HepG2 (cell line): ENCODE measurements at regions not wholly inside any gene's neighbourhood (a gene's known extent, or its start where the extent isn't known, plus 50 kb on each side); places are given as distances from the start of the nearest gene placed in this dataset.

Experiments
- ATAC-seq: fragments of 200-7000 bp; cut with Tn5 transposase; 3 replicates; pipeline ENCODE4 v1.9.1; 2020; ENCODE audit warnings: mild to moderate bottlenecking, moderate library complexity
- BruUV-seq: library from RNA; stranded (reverse); fragments of 400-500 nt; replicated peaks from 2 replicates; lab custom pipeline; 2021; lab: Mats Ljungman, UMichigan
- CTCF ChIA-PET: fragments of 300-600 bp; formaldehyde crosslinking; extraction: SDS; loops from one replicate; lab custom pipeline; 2021; ENCODE audit warnings: low total read pairs, inconsistent platforms, low intra/inter-chr PET ratio; lab: Yijun Ruan, JAX
- POLR2A ChIA-PET: fragments of 350-600 bp; sonication (Branson Sonifier 250); formaldehyde crosslinking; loops from one replicate; lab custom pipeline; 2020; ENCODE audit warnings: antibody characterized with exemption, inconsistent platforms; lab: Yijun Ruan, JAX
- DNase-seq: peaks from one replicate; pipeline ENCODE4 v3.0.0-alpha.2; 2015; ENCODE audit warnings: low spot score
- FAIRE-seq: peaks from 3 replicates; lab custom pipeline; 2011; peaks lifted over from hg19 to GRCh38; lab: Jason Lieb, UNC
- H2AFZ ChIP-seq: one replicate; pipeline ENCODE4 v1.6.1; 2011; ENCODE audit warnings: low read length, inconsistent platforms
- H3K27ac ChIP-seq: fragments of 300-600 bp; 3 replicates; pipeline ENCODE4 v1.8.0; 2011; ENCODE audit warnings: mixed run types, mild to moderate bottlenecking, mixed read lengths, low read length, inconsistent platforms; ENCODE audit not compliant: insufficient read depth; ENCODE audit errors: extremely low read length
- H3K27me3 ChIP-seq, 2 experiments: fragments of 200-600 bp in 1 of 2; 2 replicates in 1 of 2; 3 replicates in 1 of 2; pipeline versions ENCODE4 v1.6.0 to v1.8.0; 2011; ENCODE audit warnings: low read length in 2 of 2, mild to moderate bottlenecking in 2 of 2, moderate library complexity in 2 of 2, inconsistent platforms in 1 of 2; ENCODE audit not compliant: insufficient read depth in 2 of 2, control insufficient read depth in 1 of 2
- H3K36me3 ChIP-seq, 2 experiments: fragments of 200-600 bp in 1 of 2; replicated peaks in 1 of 2; 2 replicates in 1 of 2; 3 replicates in 1 of 2; pipeline versions ENCODE4 v1.5.1 to v1.8.0; 2011; ENCODE audit warnings: low read length in 2 of 2, inconsistent platforms in 1 of 2; ENCODE audit not compliant: insufficient read depth in 2 of 2, control insufficient read depth in 1 of 2
- H3K4me1 ChIP-seq: 2 replicates; pipeline ENCODE4 v1.5.1; 2012; ENCODE audit warnings: low read length, inconsistent platforms; ENCODE audit not compliant: insufficient read depth
- H3K4me2 ChIP-seq: 2 replicates; pipeline ENCODE4 v1.6.0; 2011; ENCODE audit warnings: low read depth, low read length, inconsistent platforms
- H3K4me3 ChIP-seq, 3 experiments: fragments of 200-600 bp in 1 of 3; sonication (generic), shearing (Covaris generic) in 1 of 3; replicated peaks in 1 of 3; 2 replicates each; pipeline ENCODE4 v1.5.1; 2011 to 2016; ENCODE audit warnings: low read length in 3 of 3, inconsistent platforms in 2 of 3, low read depth in 2 of 3, mild to moderate bottlenecking in 2 of 3, control low read depth in 1 of 3, mixed read lengths in 1 of 3; ENCODE audit not compliant: insufficient read depth in 1 of 3
- H3K79me2 ChIP-seq: one replicate; pipeline ENCODE4 v1.6.1; 2011; ENCODE audit warnings: low read length, inconsistent platforms; ENCODE audit not compliant: insufficient read depth
- H3K9ac ChIP-seq: 2 replicates; pipeline ENCODE4 v1.6.0; 2011; ENCODE audit warnings: mild to moderate bottlenecking, low read depth, low read length, inconsistent platforms; ENCODE audit not compliant: insufficient read depth
- H3K9me3 ChIP-seq: 2 replicates; pipeline ENCODE4 v1.5.1; 2012; ENCODE audit warnings: mild to moderate bottlenecking, low read length
- H4K20me1 ChIP-seq: 2 replicates; pipeline ENCODE4 v1.6.0; 2011; ENCODE audit warnings: inconsistent platforms, mild to moderate bottlenecking, low read length, moderate library complexity; ENCODE audit not compliant: insufficient read depth
- RAD51 ChIP-seq: fragments of 450-650 bp; IDR thresholded peaks from 2 replicates; pipeline ENCODE4 v1.6.1; 2016; ENCODE audit warnings: borderline replicate concordance
- SMC3 ChIP-seq: IDR thresholded peaks from 2 replicates; pipeline ENCODE4 v1.6.1; 2011; ENCODE audit warnings: low read length, improper control_type of control experiment
- STAG1 ChIP-seq: sonication (generic); formaldehyde crosslinking; IDR thresholded peaks from 2 replicates; pipeline ENCODE4 v1.4.0; 2020; ENCODE audit warnings: missing genetic modification reagents
- ZNF142 ChIP-seq: sonication (generic); formaldehyde crosslinking; IDR thresholded peaks from 2 replicates; pipeline ENCODE4 v1.4.0; 2020; ENCODE audit warnings: missing genetic modification reagents
- WGBS: methylation state at CpG from one replicate; pipeline ENCODE4 v1.1.6; 2017; ENCODE audit warnings: low lambda C conversion rate; 5-methylcytosine and 5-hydroxymethylcytosine counted together
- in situ Hi-C: cut with HindIII; loops from 2 replicates; pipeline ENCODE4 v1.10.0; 2017; ENCODE audit warnings: low pct_unique_long_range_greater_than_20kb; ENCODE audit not compliant: extremely low pct_ligation_motif_present
- intact Hi-C: fragments of 100-400 bp; cut with micrococcal nuclease; formaldehyde crosslinking; loops from one replicate; pipeline ENCODE4 v1.10.0; 2022; ENCODE audit not compliant: unreplicated experiment

GRCh38 chr17:71460943-71461342, 659.9 kb upstream of the SOX9 start:
- no peak for ATAC-seq
- in situ Hi-C loops, result loop anchor here (25.0 kb wide), 2 partner anchors 824 to 1076 kb away; no protein-coding TSS in a partner anchor
- no peak overlapping the region for H2AFZ ChIP-seq
- no peak overlapping the region for H3K4me3 ChIP-seq
- TF ChIP-seq ZNF142 (CRISPR knock-in tag), result no peak
- no peak for TF ChIP-seq RAD51
- TF ChIP-seq SMC3, result peak; percentile 20; the same call in 1 of the 2 replicates
- peak; percentile 37 for TF ChIP-seq STAG1
- TF ChIP-seq, all 625 proteins: peak for 2
- intact Hi-C loops, result loop anchor here (2.0 to 10.0 kb wide), 3 partner anchors 342 to 824 kb away; no protein-coding TSS in a partner anchor
- ChIA-PET POLR2A (no interaction called here), CTCF (interaction anchor here (0.9 to 2.4 kb wide), 2 partner anchors 376 to 824 kb away, joined by 3 to 9 read pairs; no protein-coding TSS in a partner anchor)
- no peak for DNase-seq
- Histone ChIP-seq H3K36me3 (no peaks in the 10 kb centered on the region), H3K9me3 (no peaks in the 10 kb centered on the region), H3K4me2 (no peak overlapping the region), H3K4me1 (no peaks in the 10 kb centered on the region), H3K27me3 (peaks cover 0 to 4% of the 10 kb centered on the region in 2 experiments; a peak in 1 of 5 replicates), H3K27ac (no peak overlapping the region), H4K20me1 (no peaks in the 10 kb centered on the region), H3K79me2 (no peaks in the 10 kb centered on the region), H3K9ac (no peak overlapping the region)
- 26% methylated on average over 4 of the region's 4 CpGs for WGBS
- BruUV-seq, result no TSS peak
- no peak for FAIRE-seq
